Spleen (tissue), 7 donors: ENCODE measurements at regions not wholly inside any gene's neighbourhood (a gene's known extent, or its start where the extent isn't known, plus 50 kb on each side); places are given as distances from the start of the nearest gene placed in this dataset.

ENCODE experiments used
- POLR2A ChIP-seq, 3 donors: fragments of 450-650 bp; IDR thresholded peaks; one replicate each; pipeline ENCODE4 v1.5.1; 2017; ENCODE audit warnings: antibody characterized with exemption in 3 of 3, mild to moderate bottlenecking in 1 of 3
- TF ChIP-seq, protein P1 (sequence below), 11 experiments: fragments of 200-600 bp in 7 of 11; fragments of 450-650 bp in 4 of 11; sonication (generic) in 4 of 11; IDR thresholded peaks in 8 of 11; conservative IDR thresholded peaks in 3 of 11; 1 replicate in 7 of 11; 2 replicates in 4 of 11; pipeline versions ENCODE4 v1.4.0 to v1.8.0; 2016 to 2021; ENCODE audit warnings: antibody characterized with exemption in 11 of 11, inconsistent platforms in 4 of 11, mild to moderate bottlenecking in 1 of 11
- donor health status: DM: no; HTN: no; CAD: no; lungs with moderate emphysema.
- donor health status: DM: no; HTN: no; CAD: no.
- donor health status: DM: no; HTN: no; CAD: no.

DNA sequence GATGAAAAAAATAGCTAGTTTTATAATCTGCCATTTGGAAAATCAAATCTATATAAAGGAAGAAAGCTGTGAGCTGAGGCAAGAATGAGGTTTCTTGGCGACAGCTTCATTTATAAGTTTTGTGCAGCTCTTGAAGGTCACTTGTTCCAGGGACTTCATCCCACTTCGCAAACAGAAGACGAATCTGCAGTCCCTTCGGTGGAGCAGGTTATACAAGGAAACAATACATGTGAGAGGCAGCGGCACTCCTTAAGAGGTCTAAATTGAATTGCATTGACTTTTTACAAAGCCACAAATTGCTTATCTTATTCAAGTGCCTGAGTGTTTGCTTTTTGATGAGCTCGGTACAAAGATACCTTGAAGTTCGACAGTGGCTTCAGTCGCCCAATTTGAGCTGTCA, 72.2 kb downstream of the C1QL2 start:
- TF ChIP-seq, protein P1, sequence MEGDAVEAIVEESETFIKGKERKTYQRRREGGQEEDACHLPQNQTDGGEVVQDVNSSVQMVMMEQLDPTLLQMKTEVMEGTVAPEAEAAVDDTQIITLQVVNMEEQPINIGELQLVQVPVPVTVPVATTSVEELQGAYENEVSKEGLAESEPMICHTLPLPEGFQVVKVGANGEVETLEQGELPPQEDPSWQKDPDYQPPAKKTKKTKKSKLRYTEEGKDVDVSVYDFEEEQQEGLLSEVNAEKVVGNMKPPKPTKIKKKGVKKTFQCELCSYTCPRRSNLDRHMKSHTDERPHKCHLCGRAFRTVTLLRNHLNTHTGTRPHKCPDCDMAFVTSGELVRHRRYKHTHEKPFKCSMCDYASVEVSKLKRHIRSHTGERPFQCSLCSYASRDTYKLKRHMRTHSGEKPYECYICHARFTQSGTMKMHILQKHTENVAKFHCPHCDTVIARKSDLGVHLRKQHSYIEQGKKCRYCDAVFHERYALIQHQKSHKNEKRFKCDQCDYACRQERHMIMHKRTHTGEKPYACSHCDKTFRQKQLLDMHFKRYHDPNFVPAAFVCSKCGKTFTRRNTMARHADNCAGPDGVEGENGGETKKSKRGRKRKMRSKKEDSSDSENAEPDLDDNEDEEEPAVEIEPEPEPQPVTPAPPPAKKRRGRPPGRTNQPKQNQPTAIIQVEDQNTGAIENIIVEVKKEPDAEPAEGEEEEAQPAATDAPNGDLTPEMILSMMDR (IDR thresholded peaks at IDR 0.05 in 8 of 11, conservative IDR thresholded peaks at IDR 0.05 in 3 of 11): no peak
- no peak for TF ChIP-seq POLR2A (IDR thresholded peaks at IDR 0.05)
